ENCODE measurements at regions not wholly inside any gene's neighbourhood (a gene's known extent, or its start where the extent isn't known, plus 50 kb on each side); places are given as distances from the start of the nearest gene placed in this dataset.

GRCh38 chr19:32186542-32187330 lies 158.7 kb upstream of the ZNF507 start:
- no peak overlapping the region for H3K23ac ChIP-seq (ENCODE audit: low read length)
- DNase-seq, result no peak
- H3K4ac ChIP-seq (ENCODE audit: low read depth, low read length), result no peak overlapping the region
- no peak overlapping the region for H3K9ac ChIP-seq (ENCODE audit: low read length)
- no peaks in the 10 kb centered on the region for H3K4me1 ChIP-seq (ENCODE audit: control insufficient read depth in 1 of 2, insufficient read depth in 2 of 2, low read length in 2 of 2)
- H2AK5ac ChIP-seq (ENCODE audit: low read length), result no peak overlapping the region
- WGBS (ENCODE audit: extremely low coverage, insufficient coverage, insufficient read length), result no CpG with 5 or more reads among the region's 6 CpGs
- no peak overlapping the region for H3K4me2 ChIP-seq (ENCODE audit: low read length)
- no peaks in the 10 kb centered on the region for H3K79me1 ChIP-seq (ENCODE audit: low read length)
- H3K27ac ChIP-seq (ENCODE audit: low read depth, low read length), result no peak overlapping the region
- no peak overlapping the region for H2BK12ac ChIP-seq (ENCODE audit: low read length)
- no peaks in the 10 kb centered on the region for H3K9me3 ChIP-seq (ENCODE audit: insufficient read depth, low read depth, low read length)
- H2BK120ac ChIP-seq (ENCODE audit: insufficient read depth, low read length, poor library complexity), result no peak overlapping the region
- H3K18ac ChIP-seq (ENCODE audit: low read length), result no peak overlapping the region
- no peak overlapping the region for H2BK5ac ChIP-seq (ENCODE audit: low read depth, low read length, poor library complexity)
- H3K4me3 ChIP-seq (ENCODE audit: low read depth, low read length), result no peak overlapping the region
- H3K79me2 ChIP-seq (ENCODE audit: control insufficient read depth, insufficient read depth, low read length, poor library complexity), result no peaks in the 10 kb centered on the region
- no peak overlapping the region for H4K12ac ChIP-seq (ENCODE audit: low read depth, low read length)
- no peaks in the 10 kb centered on the region for H3K27me3 ChIP-seq (ENCODE audit: insufficient read depth, low read length)
- H4K8ac ChIP-seq (ENCODE audit: low read depth, low read length), result no peak overlapping the region
- no peaks in the 10 kb centered on the region for H3K36me3 ChIP-seq (ENCODE audit: control insufficient read depth in 1 of 2, insufficient read depth in 2 of 2, low read length in 2 of 2)
- H4K91ac ChIP-seq (ENCODE audit: low read depth, low read length), result no peak overlapping the region
- H3K14ac ChIP-seq (ENCODE audit: low read length), result no peak overlapping the region
- no peak overlapping the region for H2AFZ ChIP-seq (ENCODE audit: insufficient read depth, low read length, poor library complexity)

- Histone ChIP-seq H2AFZ (ENCODE audit: insufficient read depth, low read length, poor library complexity) (no peak overlapping the region), H4K12ac (ENCODE audit: low read depth, low read length) (no peak overlapping the region), H3K14ac (ENCODE audit: low read length) (no peak overlapping the region), H3K4me1 (ENCODE audit: control insufficient read depth in 1 of 2, insufficient read depth in 2 of 2, low read length in 2 of 2) (no peaks in the 10 kb centered on the region), H3K27me3 (ENCODE audit: insufficient read depth, low read length) (no peaks in the 10 kb centered on the region), H3K4me2 (ENCODE audit: low read length) (no peak overlapping the region), H3K27ac (ENCODE audit: low read depth, low read length) (no peak overlapping the region), H3K9me3 (ENCODE audit: insufficient read depth, low read depth, low read length) (no peaks in the 10 kb centered on the region), H3K79me1 (ENCODE audit: low read length) (no peaks in the 10 kb centered on the region), H3K9ac (ENCODE audit: low read length) (no peak overlapping the region), H2BK120ac (ENCODE audit: insufficient read depth, low read length, poor library complexity) (no peak overlapping the region), H3K4me3 (ENCODE audit: low read depth, low read length) (no peak overlapping the region), H3K18ac (ENCODE audit: low read length) (no peak overlapping the region), H2BK12ac (ENCODE audit: low read length) (no peak overlapping the region), H3K4ac (ENCODE audit: low read depth, low read length) (no peak overlapping the region), H2AK5ac (ENCODE audit: low read length) (no peak overlapping the region), H4K8ac (ENCODE audit: low read depth, low read length) (no peak overlapping the region), H2BK5ac (ENCODE audit: low read depth, low read length, poor library complexity) (no peak overlapping the region), H4K91ac (ENCODE audit: low read depth, low read length) (no peak overlapping the region), H3K79me2 (ENCODE audit: control insufficient read depth, insufficient read depth, low read length, poor library complexity) (no peaks in the 10 kb centered on the region), H3K36me3 (ENCODE audit: control insufficient read depth in 1 of 2, insufficient read depth in 2 of 2, low read length in 2 of 2) (no peaks in the 10 kb centered on the region), H3K23ac (ENCODE audit: low read length) (no peak overlapping the region)
- no peak for DNase-seq
- whole genome bisulfite sequencing (ENCODE audit: extremely low coverage, insufficient coverage, insufficient read length), result no CpG with 5 or more reads among the region's 2 CpGs
Measured at GRCh38 chr19:32188921-32189320, 156.5 kb upstream of the ZNF507 start.

DNA sequence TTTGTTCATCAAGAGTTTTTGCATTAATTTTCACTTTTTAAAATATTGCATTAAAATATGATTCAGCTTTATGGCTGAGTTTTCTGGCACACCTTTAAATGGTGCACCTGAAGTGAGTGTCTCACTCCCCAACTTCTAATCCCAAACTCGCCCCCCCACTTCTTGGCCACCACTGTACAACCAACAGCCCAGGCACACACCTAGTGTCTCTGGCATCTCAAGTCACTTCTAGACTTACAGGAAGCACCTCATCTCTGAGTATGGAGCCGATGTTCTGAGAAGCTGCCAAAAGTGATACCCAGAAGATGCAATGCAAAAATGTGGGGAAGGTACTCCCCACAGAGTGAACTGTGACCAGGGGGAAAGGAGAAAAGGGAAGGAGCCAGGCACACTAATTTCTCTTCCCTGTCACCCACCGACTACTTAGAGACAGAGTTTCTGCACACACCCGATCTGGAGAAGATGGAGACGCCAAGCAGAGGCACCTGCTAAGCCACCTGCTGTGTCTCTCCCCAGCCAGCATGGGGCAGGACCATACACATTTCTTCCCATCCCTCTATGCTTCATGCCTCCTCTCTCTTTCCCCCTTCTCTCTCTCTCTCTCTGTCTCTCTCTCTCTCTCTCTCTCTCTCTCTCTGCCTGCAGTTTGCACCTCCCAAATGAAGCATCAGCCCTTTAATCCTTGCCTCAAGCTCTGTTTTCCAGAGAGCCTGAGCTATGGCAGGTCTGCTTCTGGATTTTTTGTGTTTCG lies 155.3 kb upstream of the ZNF507 start:
- Histone ChIP-seq H3K4me2 (ENCODE audit: low read length) (no peak overlapping the region), H2BK5ac (ENCODE audit: low read depth, low read length, poor library complexity) (no peak overlapping the region), H3K18ac (ENCODE audit: low read length) (no peak overlapping the region), H4K8ac (ENCODE audit: low read depth, low read length) (no peak overlapping the region), H3K4me3 (ENCODE audit: low read depth, low read length) (no peak overlapping the region), H3K9ac (ENCODE audit: low read length) (no peak overlapping the region), H3K4ac (ENCODE audit: low read depth, low read length) (no peak overlapping the region), H3K23ac (ENCODE audit: low read length) (no peak overlapping the region), H4K12ac (ENCODE audit: low read depth, low read length) (no peak overlapping the region), H3K9me3 (ENCODE audit: insufficient read depth, low read depth, low read length) (no peaks in the 10 kb centered on the region), H2AK5ac (ENCODE audit: low read length) (no peak overlapping the region), H2AFZ (ENCODE audit: insufficient read depth, low read length, poor library complexity) (no peak overlapping the region), H3K4me1 (ENCODE audit: control insufficient read depth in 1 of 2, insufficient read depth in 2 of 2, low read length in 2 of 2) (no peaks in the 10 kb centered on the region), H2BK120ac (ENCODE audit: insufficient read depth, low read length, poor library complexity) (no peak overlapping the region), H3K27ac (ENCODE audit: low read depth, low read length) (no peak overlapping the region), H3K36me3 (ENCODE audit: control insufficient read depth in 1 of 2, insufficient read depth in 2 of 2, low read length in 2 of 2) (no peaks in the 10 kb centered on the region), H3K79me1 (ENCODE audit: low read length) (no peaks in the 10 kb centered on the region), H4K91ac (ENCODE audit: low read depth, low read length) (no peak overlapping the region), H3K79me2 (ENCODE audit: control insufficient read depth, insufficient read depth, low read length, poor library complexity) (no peaks in the 10 kb centered on the region), H2BK12ac (ENCODE audit: low read length) (no peak overlapping the region), H3K14ac (ENCODE audit: low read length) (no peak overlapping the region), H3K27me3 (ENCODE audit: insufficient read depth, low read length) (no peaks in the 10 kb centered on the region)
- DNase-seq, result no peak
- no CpG with 5 or more reads among the region's 6 CpGs for WGBS (ENCODE audit: extremely low coverage, insufficient coverage, insufficient read length)

- DNase-seq, result no peak
- no peaks in the 10 kb centered on the region for H3K79me2 ChIP-seq (ENCODE audit: control insufficient read depth, insufficient read depth, low read length, poor library complexity)
- H4K8ac ChIP-seq (ENCODE audit: low read depth, low read length), result no peak overlapping the region
- peaks cover 4% of the 10 kb centered on the region for H3K9me3 ChIP-seq (ENCODE audit: insufficient read depth, low read depth, low read length)
- no peaks in the 10 kb centered on the region for H3K4me1 ChIP-seq (ENCODE audit: control insufficient read depth in 1 of 2, insufficient read depth in 2 of 2, low read length in 2 of 2)
- no CpG with 5 or more reads among the region's 3 CpGs for WGBS (ENCODE audit: extremely low coverage, insufficient coverage, insufficient read length)
- H3K27me3 ChIP-seq (ENCODE audit: insufficient read depth, low read length), result no peaks in the 10 kb centered on the region
- H3K18ac ChIP-seq (ENCODE audit: low read length), result no peak overlapping the region
- H2AFZ ChIP-seq (ENCODE audit: insufficient read depth, low read length, poor library complexity), result no peak overlapping the region
- H3K4ac ChIP-seq (ENCODE audit: low read depth, low read length), result no peak overlapping the region
- no peak overlapping the region for H3K9ac ChIP-seq (ENCODE audit: low read length)
- no peak overlapping the region for H2BK12ac ChIP-seq (ENCODE audit: low read length)
- H3K27ac ChIP-seq (ENCODE audit: low read depth, low read length), result no peak overlapping the region
- no peak overlapping the region for H3K23ac ChIP-seq (ENCODE audit: low read length)
- peak overlapping the region; percentile 44 for H3K4me3 ChIP-seq (ENCODE audit: low read depth, low read length)
- H2BK5ac ChIP-seq (ENCODE audit: low read depth, low read length, poor library complexity), result no peak overlapping the region
- no peak overlapping the region for H2AK5ac ChIP-seq (ENCODE audit: low read length)
- H4K91ac ChIP-seq (ENCODE audit: low read depth, low read length), result no peak overlapping the region
- no peak overlapping the region for H3K14ac ChIP-seq (ENCODE audit: low read length)
- no peak overlapping the region for H2BK120ac ChIP-seq (ENCODE audit: insufficient read depth, low read length, poor library complexity)
- H3K36me3 ChIP-seq (ENCODE audit: control insufficient read depth in 1 of 2, insufficient read depth in 2 of 2, low read length in 2 of 2), result no peaks in the 10 kb centered on the region
- no peak overlapping the region for H4K12ac ChIP-seq (ENCODE audit: low read depth, low read length)
- no peaks in the 10 kb centered on the region for H3K79me1 ChIP-seq (ENCODE audit: low read length)
- no peak overlapping the region for H3K4me2 ChIP-seq (ENCODE audit: low read length)
Measured at GRCh38 chr19:32191921-32192320, 153.5 kb upstream of the ZNF507 start.
